SKM-1 (cell line): ENCODE measurements at regions not wholly inside any gene's neighbourhood (a gene's known extent, or its start where the extent isn't known, plus 50 kb on each side); places are given as distances from the start of the nearest gene placed in this dataset.
"Not testable (repeated sequence)": the region's sequence is repeated elsewhere in the genome, so short reads cannot be mapped to it uniquely, and the experiment has no call there.

Experiments used
- DNase-seq: peaks from one replicate; lab custom pipeline; 2025; ENCODE audit not compliant: unreplicated experiment; lab: John Stamatoyannopoulos, UW

GRCh38 chr3:33919312-33920120 lies 121.1 kb downstream of the PDCD6IP start:
- no peak for DNase-seq

- DNase-seq = no peak
Observed at GRCh38 chr3:33920511-33920910, 122.1 kb downstream of the PDCD6IP start.

GRCh38 chr3:33921608-33922007 lies 123.2 kb downstream of the PDCD6IP start:
- DNase-seq = no peak

- DNase-seq = no peak
Observed at GRCh38 chr3:33926998-33927605, 128.7 kb downstream of the PDCD6IP start.

GRCh38 chr3:33929813-33930212 lies 131.4 kb downstream of the PDCD6IP start:
- DNase-seq = no peak

GRCh38 chr3:33931512-33931911 lies 133.1 kb downstream of the PDCD6IP start:
- DNase-seq = no peak

GRCh38 chr3:33932010-33932764 lies 133.8 kb downstream of the PDCD6IP start:
- no peak for DNase-seq

GRCh38 chr3:33936171-33936920 lies 137.9 kb downstream of the PDCD6IP start:
- no peak for DNase-seq

- no peak for DNase-seq
Observed at GRCh38 chr3:33936921-33937525, 138.6 kb downstream of the PDCD6IP start.

- no peak for DNase-seq
Observed at GRCh38 chr3:33937628-33938027, 139.2 kb downstream of the PDCD6IP start.

- no peak for DNase-seq
Observed at GRCh38 chr3:33940149-33940548, 141.7 kb downstream of the PDCD6IP start.

GRCh38 chr3:33940736-33941135 lies 142.3 kb downstream of the PDCD6IP start:
- no peak for DNase-seq

GRCh38 chr3:33941804-33942203 lies 143.4 kb downstream of the PDCD6IP start:
- DNase-seq = no peak

- no peak for DNase-seq
Observed at GRCh38 chr3:33942483-33943150, 144.2 kb downstream of the PDCD6IP start.

- no peak for DNase-seq
Observed at GRCh38 chr3:33943277-33943676, 144.8 kb downstream of the PDCD6IP start.

GRCh38 chr3:33946612-33947011 lies 148.2 kb downstream of the PDCD6IP start:
- not testable (repeated sequence) for DNase-seq

GRCh38 chr3:33947272-33948195 lies 149.1 kb downstream of the PDCD6IP start:
- DNase-seq = no peak

- no peak for DNase-seq
Observed at GRCh38 chr3:33949074-33949473, 150.6 kb downstream of the PDCD6IP start.

- no peak for DNase-seq
Observed at GRCh38 chr3:33954956-33955355, 156.5 kb downstream of the PDCD6IP start.
